Stimulated activated CD4-positive, alpha-beta T cell treated with anti-CD3 and anti-CD28 coated beads, Interleukin-4, amount 100 ng/mL, for 1 hour (primary cell): ENCODE measurements at regions not wholly inside any gene's neighbourhood (a gene's known extent, or its start where the extent isn't known, plus 50 kb on each side); places are given as distances from the start of the nearest gene placed in this dataset.
"Not testable (repeated sequence)": the region's sequence is repeated elsewhere in the genome, so short reads cannot be mapped to it uniquely, and the experiment has no call there.

Experiments
- DNase-seq: peaks from one replicate; pipeline ENCODE4 v3.0.0-alpha.2; 2020

- DNase-seq = no peak
Observed at GRCh38 chr4:181004056-181004455, 1239.1 kb upstream of the TENM3 start.

GRCh38 chr4:181006499-181007260 is 1236.5 kb upstream of the TENM3 start:
- no peak for DNase-seq

GRCh38 chr4:181007751-181008150 is 1235.5 kb upstream of the TENM3 start:
- DNase-seq = no peak

- no peak for DNase-seq
Observed at GRCh38 chr4:181008164-181008563, 1235.0 kb upstream of the TENM3 start.

- no peak for DNase-seq
Observed at GRCh38 chr4:181013162-181013561, 1230.0 kb upstream of the TENM3 start.

GRCh38 chr4:181017038-181017437 is 1226.2 kb upstream of the TENM3 start:
- no peak for DNase-seq

- DNase-seq = no peak
Observed at GRCh38 chr4:181018472-181018871, 1224.7 kb upstream of the TENM3 start.

- DNase-seq = no peak
Observed at GRCh38 chr4:181018913-181019312, 1224.3 kb upstream of the TENM3 start.

GRCh38 chr4:181020456-181020855 is 1222.7 kb upstream of the TENM3 start:
- DNase-seq = no peak

- DNase-seq = no peak
Observed at GRCh38 chr4:181021213-181021612, 1222.0 kb upstream of the TENM3 start.

GRCh38 chr4:181030135-181030921 is 1212.9 kb upstream of the TENM3 start:
- DNase-seq = not testable (repeated sequence)

- DNase-seq = no peak
Observed at GRCh38 chr4:181030961-181031360, 1212.2 kb upstream of the TENM3 start.

- no peak for DNase-seq
Observed at GRCh38 chr4:181043486-181043885, 1199.7 kb upstream of the TENM3 start.

- DNase-seq = no peak
Observed at GRCh38 chr4:181046809-181047208, 1196.4 kb upstream of the TENM3 start.

GRCh38 chr4:181051931-181052330 is 1191.3 kb upstream of the TENM3 start:
- no peak for DNase-seq

GRCh38 chr4:181061787-181062186 is 1181.4 kb upstream of the TENM3 start:
- no peak for DNase-seq

- no peak for DNase-seq
Observed at GRCh38 chr4:181063212-181063611, 1180.0 kb upstream of the TENM3 start.

- no peak for DNase-seq
Observed at GRCh38 chr4:181077341-181077740, 1165.9 kb upstream of the TENM3 start.

GRCh38 chr4:181078196-181078595 is 1165.0 kb upstream of the TENM3 start:
- no peak for DNase-seq

GRCh38 chr4:181083757-181084361 is 1159.3 kb upstream of the TENM3 start:
- DNase-seq = no peak

GRCh38 chr4:181085557-181085956 is 1157.6 kb upstream of the TENM3 start:
- DNase-seq = no peak

- no peak for DNase-seq
Observed at GRCh38 chr4:181105487-181105886, 1137.7 kb upstream of the TENM3 start.

- no peak for DNase-seq
Observed at GRCh38 chr4:181106398-181106797, 1136.8 kb upstream of the TENM3 start.

- DNase-seq = no peak
Observed at GRCh38 chr4:181108237-181108636, 1135.0 kb upstream of the TENM3 start.
